COLO668 (cell line): ENCODE measurements at regions not wholly inside any gene's neighbourhood (a gene's known extent, or its start where the extent isn't known, plus 50 kb on each side); places are given as distances from the start of the nearest gene placed in this dataset.
"Not testable (repeated sequence)": the region's sequence is repeated elsewhere in the genome, so short reads cannot be mapped to it uniquely, and the experiment has no call there.

Experiments used
- DNase-seq: peaks from one replicate; lab custom pipeline; 2025; ENCODE audit not compliant: unreplicated experiment; lab: John Stamatoyannopoulos, UW

GRCh38 chr3:106830334-106830733 is 546.9 kb upstream of the CCDC54 start:
- DNase-seq, result no peak

DNA sequence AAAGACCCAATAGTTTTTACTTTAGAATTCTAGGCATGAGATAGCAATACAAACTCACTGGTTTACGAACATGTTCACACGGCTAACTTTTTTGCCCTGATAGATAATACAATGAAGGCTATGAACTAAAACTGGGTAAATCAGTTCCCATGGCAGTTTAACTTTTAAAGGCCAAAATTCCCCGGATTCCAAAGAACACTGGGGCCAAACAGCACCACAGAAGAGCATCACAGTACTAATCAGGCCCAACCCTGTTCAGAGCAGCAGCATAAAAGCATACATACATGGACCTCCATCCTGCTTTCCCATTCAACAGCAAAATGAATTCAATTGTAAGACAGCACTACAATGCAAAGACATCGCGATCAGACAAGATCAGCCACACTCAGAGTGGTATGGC is 540.3 kb upstream of the CCDC54 start:
- DNase-seq, result no peak

- no peak for DNase-seq
Observed at GRCh38 chr3:106837616-106838015, 539.6 kb upstream of the CCDC54 start.

DNA sequence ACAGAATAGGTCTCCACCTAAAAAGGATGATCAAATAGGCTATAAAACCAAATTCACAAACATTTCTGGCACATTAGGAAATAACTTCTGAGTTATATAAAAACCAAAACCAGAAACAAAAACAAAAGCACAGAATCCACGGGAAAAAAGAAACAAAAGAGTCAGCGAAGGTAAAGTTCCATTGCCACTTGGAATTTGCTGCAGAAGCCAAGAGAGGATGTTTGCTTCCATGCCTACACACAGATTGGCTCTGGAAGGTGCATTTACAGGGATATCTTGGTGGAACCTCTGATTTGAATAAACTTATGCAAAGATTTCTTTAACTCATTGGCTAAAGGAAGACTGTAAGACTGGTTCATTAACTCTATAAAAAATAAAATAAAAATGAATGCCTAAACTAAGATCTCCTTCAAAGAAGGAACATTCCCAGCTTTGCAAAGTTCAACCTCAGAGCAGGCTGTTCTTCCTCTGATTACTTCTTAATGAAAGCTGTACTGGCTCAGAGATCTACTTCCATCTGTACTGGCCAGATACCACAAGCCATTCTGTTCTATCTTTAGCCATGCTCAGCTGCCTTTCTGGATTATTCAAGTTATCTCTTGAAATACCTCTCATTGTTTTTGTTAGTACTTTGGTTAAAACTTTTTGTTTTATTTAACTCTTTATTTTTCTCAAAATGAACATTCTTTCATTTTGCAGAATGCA is 537.5 kb upstream of the CCDC54 start:
- DNase-seq, result no peak

GRCh38 chr3:106840319-106840718 is 536.9 kb upstream of the CCDC54 start:
- no peak for DNase-seq

DNA sequence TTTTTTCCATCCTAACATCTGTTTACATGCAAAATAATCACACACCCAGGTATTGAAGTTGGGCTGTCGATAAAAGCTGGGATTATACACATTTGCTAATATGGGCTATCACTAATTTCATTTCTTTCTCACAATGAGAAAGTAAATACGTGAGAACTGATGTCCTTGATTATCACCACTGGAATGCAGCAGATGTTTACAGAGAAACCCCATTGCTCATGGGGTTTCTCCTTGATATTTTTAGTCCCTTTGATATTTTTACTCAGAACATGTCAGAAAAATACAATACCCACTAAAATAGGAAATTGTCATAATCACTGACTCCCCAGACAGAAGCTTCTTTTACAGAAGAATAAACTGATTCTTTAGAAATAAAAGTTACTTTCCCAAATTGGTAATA is 535.1 kb upstream of the CCDC54 start:
- no peak for DNase-seq

GRCh38 chr3:106844638-106845037 is 532.6 kb upstream of the CCDC54 start:
- no peak for DNase-seq

- no peak for DNase-seq
Observed at GRCh38 chr3:106848099-106848498, 529.1 kb upstream of the CCDC54 start.

- DNase-seq, result no peak
Observed at GRCh38 chr3:106850437-106850836, 526.8 kb upstream of the CCDC54 start.

- DNase-seq, result not testable (repeated sequence)
Observed at GRCh38 chr3:106858321-106858720, 518.9 kb upstream of the CCDC54 start.

DNA sequence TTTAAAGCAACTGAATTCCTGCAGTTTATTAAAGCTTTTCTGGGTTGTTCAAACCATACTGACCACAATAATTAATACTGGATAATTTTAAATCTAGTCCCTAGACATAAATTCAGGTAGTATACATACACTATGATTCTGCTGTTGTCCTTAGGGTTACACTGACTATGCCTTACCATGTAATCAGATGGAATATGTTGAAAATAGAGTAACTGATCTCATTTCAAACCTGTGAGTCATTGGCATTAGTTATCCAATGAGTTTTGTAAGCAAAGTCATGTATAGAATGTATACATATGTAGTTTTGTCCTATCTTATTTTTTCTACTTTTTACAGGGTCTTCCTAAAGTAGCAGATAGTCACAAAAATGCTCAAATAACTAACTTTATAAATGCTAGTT is 517.1 kb upstream of the CCDC54 start:
- DNase-seq, result no peak

GRCh38 chr3:106862067-106862466 is 515.2 kb upstream of the CCDC54 start:
- no peak for DNase-seq

DNA sequence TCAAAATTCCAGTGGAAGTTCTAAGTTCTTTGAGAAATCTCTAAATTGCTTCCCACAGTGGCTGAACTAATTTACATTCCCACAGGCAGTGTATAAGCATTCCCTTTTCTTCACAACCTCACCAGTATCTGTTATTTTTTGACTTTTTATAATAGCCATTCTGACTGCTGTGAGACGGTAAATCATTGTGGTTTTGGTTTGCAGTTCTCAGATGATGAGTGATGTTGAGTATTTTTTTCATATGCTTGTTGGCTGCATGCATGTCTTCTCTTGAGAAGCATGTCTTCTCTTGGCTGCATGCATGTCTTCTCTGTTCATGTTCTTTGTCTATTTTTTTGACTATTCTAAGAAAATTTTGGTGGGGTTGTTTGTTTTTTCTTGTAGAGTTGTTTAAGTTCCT is 499.6 kb upstream of the CCDC54 start:
- no peak for DNase-seq

GRCh38 chr3:106880206-106880605 is 497.0 kb upstream of the CCDC54 start:
- DNase-seq, result no peak

- DNase-seq, result no peak
Observed at GRCh38 chr3:106881186-106881585, 496.1 kb upstream of the CCDC54 start.

DNA sequence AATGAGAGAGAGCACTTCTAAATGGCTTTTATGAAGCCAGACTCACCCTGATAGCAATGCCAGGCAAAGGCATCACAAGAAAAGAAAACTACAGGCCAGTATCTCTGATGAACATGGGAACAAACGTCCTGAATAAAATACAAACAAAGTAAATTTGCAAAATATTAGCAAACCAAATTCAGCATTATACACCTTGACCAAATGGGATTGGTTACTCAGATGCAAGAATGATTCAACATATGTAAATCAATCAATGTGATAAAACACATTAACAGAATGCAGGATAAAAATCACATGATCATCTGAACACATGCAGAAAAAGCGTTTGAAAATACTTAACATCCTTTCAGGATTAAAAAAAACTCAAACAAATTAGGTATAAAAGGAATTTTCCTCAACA is 494.9 kb upstream of the CCDC54 start:
- no peak for DNase-seq

- no peak for DNase-seq
Observed at GRCh38 chr3:106906074-106906473, 471.2 kb upstream of the CCDC54 start.

- DNase-seq, result no peak
Observed at GRCh38 chr3:106908181-106908938, 468.9 kb upstream of the CCDC54 start.

DNA sequence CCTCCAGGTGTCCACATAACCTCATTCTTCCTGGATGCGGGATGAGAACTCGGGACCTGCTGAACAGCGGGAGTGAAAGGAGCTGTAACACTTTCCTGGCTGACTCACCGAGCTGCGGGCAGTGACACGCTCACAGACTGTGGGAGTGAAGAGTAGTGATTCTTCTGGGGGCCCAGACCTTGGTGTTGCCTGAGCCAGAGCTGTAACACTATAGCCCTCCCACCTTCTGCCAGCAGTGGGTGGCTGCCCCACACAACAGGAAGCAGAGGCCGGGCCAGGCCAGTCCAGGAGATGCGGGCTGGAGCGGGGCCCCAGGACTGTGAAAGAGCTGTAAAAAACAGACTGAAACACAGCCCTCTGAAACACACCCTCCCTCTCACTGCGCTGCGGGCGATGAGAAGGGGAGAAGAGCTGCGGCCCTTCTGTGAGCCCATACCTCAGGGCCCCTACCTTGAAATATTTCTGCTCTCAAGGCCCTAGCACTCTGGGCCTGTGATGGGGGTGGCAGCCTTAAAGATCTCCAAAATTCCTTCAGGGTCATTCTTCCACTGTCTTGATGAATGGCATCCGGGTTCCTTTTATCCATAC is 464.0 kb upstream of the CCDC54 start:
- DNase-seq, result no peak

- no peak for DNase-seq
Observed at GRCh38 chr3:106913966-106914365, 463.3 kb upstream of the CCDC54 start.

DNA sequence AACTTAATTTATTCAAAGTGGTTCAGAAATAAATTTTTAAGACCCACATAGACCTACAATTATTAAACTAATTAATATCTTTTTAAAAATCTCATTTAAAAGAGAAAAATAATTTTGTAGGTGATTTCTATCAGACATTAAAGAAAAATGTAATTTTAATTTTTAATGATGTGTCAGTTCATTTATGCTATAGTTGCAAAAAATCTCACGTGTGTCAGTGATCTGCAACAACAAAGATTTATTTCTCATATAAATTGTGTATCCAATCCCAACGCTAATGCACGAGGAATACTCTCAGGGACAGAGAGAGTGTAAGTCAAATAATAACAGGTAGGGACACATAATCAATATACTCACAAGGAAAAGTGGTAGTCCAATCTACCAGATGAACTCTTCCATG is 456.6 kb upstream of the CCDC54 start:
- DNase-seq, result no peak

- no peak for DNase-seq
Observed at GRCh38 chr3:106929081-106929480, 448.2 kb upstream of the CCDC54 start.
